ENCODE measurements at regions not wholly inside any gene's neighbourhood (a gene's known extent, or its start where the extent isn't known, plus 50 kb on each side); places are given as distances from the start of the nearest gene placed in this dataset.

DNA sequence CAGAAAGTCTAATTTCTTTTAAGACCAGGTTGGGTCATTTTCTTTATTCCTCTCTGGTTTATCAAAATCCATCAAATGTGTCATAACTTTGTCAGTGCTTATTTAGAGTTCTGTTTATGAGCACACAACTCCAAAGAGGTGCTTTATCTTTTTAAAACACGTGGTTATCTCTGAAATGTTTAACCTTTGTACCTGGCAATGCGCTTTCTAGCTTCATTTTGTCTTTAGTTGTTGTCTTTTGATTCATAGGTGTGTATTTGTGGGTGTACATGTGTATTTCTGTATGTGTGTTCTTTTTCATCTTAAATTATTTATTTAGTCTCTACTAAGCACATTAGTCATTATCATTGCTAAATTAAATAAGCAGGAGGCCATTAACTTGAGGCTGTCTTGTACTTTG, 251.4 kb downstream of the JRKL start:
- TF ChIP-seq CTCF (conservative IDR thresholded peaks at IDR 0.05; ENCODE audit: low read depth in 2 of 2) (no peak), EZH2phosphoT487 (IDR thresholded peaks at IDR 0.05; ENCODE audit: unreplicated experiment) (no peak), POLR2AphosphoS5 (IDR thresholded peaks at IDR 0.05; ENCODE audit: low read depth) (no peak), EZH2 (IDR thresholded peaks at IDR 0.05; ENCODE audit: low read depth, unreplicated experiment) (no peak), CREB1 (CRISPR knock-in tag; IDR thresholded peaks at IDR 0.05; ENCODE audit: low read depth) (no peak), REST (IDR thresholded peaks at IDR 0.05; ENCODE audit: unreplicated experiment) (no peak), ZNF331 (CRISPR knock-in tag; IDR thresholded peaks at IDR 0.05; ENCODE audit: low read depth) (no peak), ETS1 (IDR thresholded peaks at IDR 0.05) (no peak), JUNB (IDR thresholded peaks at IDR 0.05; ENCODE audit: unreplicated experiment) (no peak)

Data from GM23338 (cell line).